Muscle layer of duodenum (tissue), 2 donors: ENCODE measurements at regions not wholly inside any gene's neighbourhood (a gene's known extent, or its start where the extent isn't known, plus 50 kb on each side); places are given as distances from the start of the nearest gene placed in this dataset.

Source experiments
- H3K27ac ChIP-seq: one replicate; pipeline ENCODE4 v1.7.0; 2013; ENCODE audit warnings: mild to moderate bottlenecking, low read length
- H3K27me3 ChIP-seq: one replicate; pipeline ENCODE4 v1.7.0; 2013; ENCODE audit warnings: low read depth, mild to moderate bottlenecking, control low read depth, low read length
- H3K36me3 ChIP-seq, 2 donors: one replicate each; pipeline ENCODE4 v1.7.0; 2013; ENCODE audit warnings: low read length in 2 of 2, control low read depth in 1 of 2, mild to moderate bottlenecking in 1 of 2; ENCODE audit not compliant: insufficient read depth in 2 of 2, control insufficient read depth in 1 of 2
- H3K4me1 ChIP-seq, 2 donors: one replicate each; pipeline ENCODE4 v1.7.0; 2013; ENCODE audit warnings: low read length in 2 of 2, mild to moderate bottlenecking in 2 of 2, control low read depth in 1 of 2, moderate library complexity in 1 of 2; ENCODE audit not compliant: insufficient read depth in 2 of 2, control insufficient read depth in 1 of 2
- H3K4me3 ChIP-seq, 2 donors: one replicate each; pipeline ENCODE4 v1.7.0; 2013; ENCODE audit warnings: low read length in 2 of 2, low read depth in 1 of 2, mild to moderate bottlenecking in 1 of 2
- H3K9me3 ChIP-seq, 2 donors: one replicate each; pipeline ENCODE4 v1.7.0; 2013; ENCODE audit warnings: low read length in 2 of 2, control low read depth in 1 of 2, mild to moderate bottlenecking in 1 of 2; ENCODE audit not compliant: control insufficient read depth in 1 of 2
- donor health status: healthy.

- Histone ChIP-seq H3K4me3 (no peak overlapping the region), H3K9me3 (peaks cover 14 to 16% of the 10 kb centered on the region in 2 donors), H3K27ac (no peak overlapping the region), H3K4me1 (no peaks in the 10 kb centered on the region), H3K36me3 (no peaks in the 10 kb centered on the region), H3K27me3 (no peaks in the 10 kb centered on the region)
Observed at GRCh38 chr18:42137693-42138375, 182.8 kb downstream of the PIK3C3 start.

GRCh38 chr18:42141439-42141838, 186.4 kb downstream of the PIK3C3 start:
- H3K4me1 ChIP-seq: no peaks in the 10 kb centered on the region
- peaks cover 14 to 16% of the 10 kb centered on the region in 2 donors for H3K9me3 ChIP-seq
- H3K27ac ChIP-seq: no peak overlapping the region
- no peaks in the 10 kb centered on the region for H3K36me3 ChIP-seq
- H3K27me3 ChIP-seq: no peaks in the 10 kb centered on the region
- peak overlapping the region in 1 of 2 donors; percentile 32 for H3K4me3 ChIP-seq

GRCh38 chr18:42155024-42155423, 200.0 kb downstream of the PIK3C3 start:
- Histone ChIP-seq H3K36me3 (no peaks in the 10 kb centered on the region), H3K4me1 (no peaks in the 10 kb centered on the region), H3K9me3 (no peaks in the 10 kb centered on the region), H3K27me3 (no peaks in the 10 kb centered on the region), H3K4me3 (no peak overlapping the region), H3K27ac (no peak overlapping the region)

GRCh38 chr18:42156281-42156680, 201.2 kb downstream of the PIK3C3 start:
- no peaks in the 10 kb centered on the region for H3K27me3 ChIP-seq
- no peaks in the 10 kb centered on the region for H3K36me3 ChIP-seq
- no peaks in the 10 kb centered on the region for H3K4me1 ChIP-seq
- no peaks in the 10 kb centered on the region for H3K9me3 ChIP-seq
- H3K27ac ChIP-seq: no peak overlapping the region
- no peak overlapping the region for H3K4me3 ChIP-seq

GRCh38 chr18:42157420-42157819, 202.4 kb downstream of the PIK3C3 start:
- Histone ChIP-seq H3K27me3 (no peaks in the 10 kb centered on the region), H3K4me3 (no peak overlapping the region), H3K27ac (no peak overlapping the region), H3K36me3 (no peaks in the 10 kb centered on the region), H3K4me1 (no peaks in the 10 kb centered on the region), H3K9me3 (no peaks in the 10 kb centered on the region)

GRCh38 chr18:42157878-42158277, 202.8 kb downstream of the PIK3C3 start:
- H3K4me3 ChIP-seq: no peak overlapping the region

GRCh38 chr18:42159146-42159545, 204.1 kb downstream of the PIK3C3 start:
- no peak overlapping the region for H3K4me3 ChIP-seq

More at GRCh38 chr18:42157878-42158277, 202.8 kb downstream of the PIK3C3 start:
- Histone ChIP-seq H3K27me3 (no peaks in the 10 kb centered on the region), H3K36me3 (no peaks in the 10 kb centered on the region), H3K4me1 (no peaks in the 10 kb centered on the region), H3K9me3 (no peaks in the 10 kb centered on the region), H3K27ac (no peak overlapping the region)

GRCh38 chr18:42163321-42163720, 208.3 kb downstream of the PIK3C3 start:
- no peaks in the 10 kb centered on the region for H3K4me1 ChIP-seq
- H3K27me3 ChIP-seq: no peaks in the 10 kb centered on the region
- H3K27ac ChIP-seq: no peak overlapping the region
- H3K4me3 ChIP-seq: no peak overlapping the region
- no peaks in the 10 kb centered on the region for H3K36me3 ChIP-seq
- H3K9me3 ChIP-seq: no peaks in the 10 kb centered on the region

More at GRCh38 chr18:42159146-42159545, 204.1 kb downstream of the PIK3C3 start:
- Histone ChIP-seq H3K4me1 (no peaks in the 10 kb centered on the region), H3K36me3 (no peaks in the 10 kb centered on the region), H3K9me3 (no peaks in the 10 kb centered on the region), H3K27ac (no peak overlapping the region), H3K27me3 (no peaks in the 10 kb centered on the region)

- Histone ChIP-seq H3K36me3 (no peaks in the 10 kb centered on the region), H3K9me3 (no peaks in the 10 kb centered on the region), H3K4me1 (no peaks in the 10 kb centered on the region), H3K4me3 (no peak overlapping the region), H3K27ac (no peak overlapping the region), H3K27me3 (no peaks in the 10 kb centered on the region)
Observed at GRCh38 chr18:42164556-42164955, 209.5 kb downstream of the PIK3C3 start.

- H3K27me3 ChIP-seq: no peaks in the 10 kb centered on the region
- no peaks in the 10 kb centered on the region for H3K36me3 ChIP-seq
- H3K9me3 ChIP-seq: no peaks in the 10 kb centered on the region
- H3K27ac ChIP-seq: no peak overlapping the region
- no peak overlapping the region for H3K4me3 ChIP-seq
- H3K4me1 ChIP-seq: no peaks in the 10 kb centered on the region
Observed at GRCh38 chr18:42165922-42166513, 211.0 kb downstream of the PIK3C3 start.

GRCh38 chr18:42168487-42168886, 213.5 kb downstream of the PIK3C3 start:
- Histone ChIP-seq H3K9me3 (no peaks in the 10 kb centered on the region), H3K27ac (no peak overlapping the region), H3K27me3 (no peaks in the 10 kb centered on the region), H3K4me3 (no peak overlapping the region), H3K4me1 (no peaks in the 10 kb centered on the region), H3K36me3 (no peaks in the 10 kb centered on the region)

- no peaks in the 10 kb centered on the region for H3K9me3 ChIP-seq
- no peaks in the 10 kb centered on the region for H3K36me3 ChIP-seq
- H3K4me1 ChIP-seq: no peaks in the 10 kb centered on the region
- H3K27ac ChIP-seq: no peak overlapping the region
- no peaks in the 10 kb centered on the region for H3K27me3 ChIP-seq
- H3K4me3 ChIP-seq: no peak overlapping the region
Observed at GRCh38 chr18:42168907-42169306, 213.9 kb downstream of the PIK3C3 start.
